ENCODE measurements at regions not wholly inside any gene's neighbourhood (a gene's known extent, or its start where the extent isn't known, plus 50 kb on each side); places are given as distances from the start of the nearest gene placed in this dataset.
A peak's percentile ranks its signal among the peaks of the same experiment; 100 is the strongest.

DNA sequence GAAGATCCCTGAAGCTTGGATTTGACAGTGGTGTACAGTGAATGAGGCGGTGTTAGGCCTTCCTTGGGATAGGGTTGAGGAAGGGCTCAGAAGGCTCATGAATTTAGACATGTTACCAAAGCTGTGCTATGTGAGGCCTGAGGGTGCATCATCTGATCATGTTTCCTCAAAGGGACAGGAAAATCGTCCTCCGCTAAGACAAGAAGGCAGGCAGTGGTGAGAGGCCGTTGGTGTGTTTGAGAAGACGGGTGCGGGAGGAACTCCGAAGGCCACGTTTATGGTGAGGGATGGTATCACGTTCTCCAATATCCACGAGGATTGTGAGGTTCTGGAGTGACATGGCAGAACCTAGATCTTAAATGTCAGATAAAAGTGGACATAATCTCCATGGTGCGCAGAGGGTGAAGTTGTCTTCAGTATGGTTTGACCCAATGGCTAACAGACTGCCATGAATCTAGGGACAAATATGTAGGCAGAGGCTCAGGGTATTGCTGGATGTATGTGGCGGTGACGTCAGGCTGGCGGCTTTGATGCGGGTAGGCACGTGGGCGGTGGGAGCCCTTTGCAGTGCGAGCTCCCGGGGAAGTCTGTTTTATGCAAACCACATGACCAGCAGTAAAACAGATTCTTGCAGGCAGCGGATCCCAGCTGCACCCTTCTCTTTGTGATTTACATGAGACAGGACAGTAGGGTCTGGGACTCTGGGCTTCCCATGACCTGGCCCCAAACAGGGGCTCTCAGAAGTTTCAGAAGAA lies 242.3 kb upstream of the B3GAT1 start:
- Histone ChIP-seq H3K9ac (ENCODE audit: insufficient read depth in 1 of 2, low read depth in 2 of 2, low read length in 2 of 2) (no peak overlapping the region), H3K9me3 (replicated peaks; ENCODE audit: control insufficient read depth, insufficient read depth, low read depth, low read length) (no peaks in the 10 kb centered on the region), H3K4me2 (ENCODE audit: insufficient read depth, low read length) (no peak overlapping the region), H3K79me2 (ENCODE audit: control insufficient read depth, insufficient read depth, low read length) (no peaks in the 10 kb centered on the region), H3K36me3 (ENCODE audit: control insufficient read depth, insufficient read depth, low read length) (no peaks in the 10 kb centered on the region), H3K9me1 (ENCODE audit: control insufficient read depth, insufficient read depth, low read length) (no peaks in the 10 kb centered on the region), H3K4me3 (no peak overlapping the region), H4K20me1 (replicated peaks; ENCODE audit: control insufficient read depth, insufficient read depth, low read length) (no peaks in the 10 kb centered on the region), H3K27ac (ENCODE audit: extremely low read depth, low read depth, low read length) (no peak overlapping the region), H2AFZ (ENCODE audit: low read depth, low read length) (no peak overlapping the region), H3K4me1 (replicated peaks in 1 of 2; ENCODE audit: control insufficient read depth in 2 of 2, insufficient read depth in 2 of 2, low read length in 2 of 2) (peaks cover 0 to 4% of the 10 kb centered on the region in 2 experiments; a peak in 2 of 5 replicates), H3K27me3 (ENCODE audit: control insufficient read depth in 2 of 2, insufficient read depth in 2 of 2, low read length in 2 of 2) (peaks cover 0 to 24% of the 10 kb centered on the region in 2 experiments; a peak in 2 of 5 replicates)
- TF ChIP-seq ZNF780A (CRISPR knock-in tag; IDR thresholded peaks at IDR 0.05), result no peak
- TF ChIP-seq HDAC2 (IDR thresholded peaks at IDR 0.05), result no peak
- no peak for TF ChIP-seq CHCHD3 (CRISPR knock-in tag; IDR thresholded peaks at IDR 0.05)
- no peak for TF ChIP-seq MEIS2 (IDR thresholded peaks at IDR 0.05; ENCODE audit: partially characterized antibody)
- TF ChIP-seq CREM (IDR thresholded peaks at IDR 0.05; ENCODE audit: low read depth), result 0 out of 2 replicates have a peak, but pooled peaks have one; percentile 26
- no peak for ATAC-seq
- under 1% methylated on average over 20 of the region's 20 CpGs for WGBS (ENCODE audit: insufficient coverage, low coverage, missing lambda C conversion rate)
- no peak for FAIRE-seq
- intact Hi-C loops (cut with micrococcal nuclease) (no loop called here), in situ Hi-C loops (cut with MboI) (no loop called here)
- ChIA-PET POLR2A (no interaction called here), CTCF (ENCODE audit: low intra/inter-chr PET ratio) (no interaction called here)
- BruUV-seq (replicated peaks), result no TSS peak
- no peak for DNase-seq (ENCODE audit: extremely low read depth in 1 of 4, low spot score in 3 of 4)

DNA sequence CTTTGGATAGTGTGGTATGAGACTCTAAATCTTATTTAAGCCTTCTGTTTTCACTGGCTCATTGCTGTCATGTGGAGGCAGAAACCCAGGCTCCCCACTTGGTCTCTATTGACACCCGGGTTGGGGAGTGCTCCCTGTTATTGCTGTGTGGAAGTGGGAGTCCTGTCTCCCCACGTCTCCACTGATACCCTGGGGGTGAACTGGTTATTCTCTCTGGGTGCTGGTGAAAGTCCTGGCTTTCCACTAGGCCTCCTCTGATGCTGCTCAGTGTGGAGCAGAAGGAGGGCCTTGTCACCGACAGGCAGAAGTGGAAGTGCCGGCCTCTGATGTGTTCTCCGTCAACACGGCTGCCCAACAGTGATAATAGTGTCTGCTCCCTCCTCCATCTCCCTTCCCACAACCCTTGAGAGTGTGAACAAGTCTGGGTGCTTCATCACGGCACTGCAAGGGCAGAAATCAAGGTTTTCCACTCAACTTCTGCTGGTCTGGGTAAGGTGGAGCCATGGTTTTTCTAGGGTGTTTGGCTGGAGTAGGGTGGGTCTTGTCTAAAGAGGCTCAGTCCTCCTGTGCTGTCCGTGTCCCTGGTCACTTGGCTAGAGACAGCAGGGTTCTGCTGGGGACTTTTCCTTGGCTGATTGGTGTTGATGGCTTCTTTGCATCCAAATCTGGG lies 240.7 kb upstream of the B3GAT1 start:
- peaks cover 0 to 24% of the 10 kb centered on the region in 2 experiments; a peak in 2 of 5 replicates for H3K27me3 ChIP-seq (ENCODE audit: control insufficient read depth in 2 of 2, insufficient read depth in 2 of 2, low read length in 2 of 2)
- H3K9me1 ChIP-seq (ENCODE audit: control insufficient read depth, insufficient read depth, low read length), result no peaks in the 10 kb centered on the region
- H3K4me1 ChIP-seq (replicated peaks in 1 of 2; ENCODE audit: control insufficient read depth in 2 of 2, insufficient read depth in 2 of 2, low read length in 2 of 2), result peaks cover 0 to 4% of the 10 kb centered on the region in 2 experiments; a peak in 1 of 5 replicates
- H2AFZ ChIP-seq (ENCODE audit: low read depth, low read length), result no peak overlapping the region
- in situ Hi-C loops (cut with MboI), result no loop called here
- no peak for ATAC-seq
- 0% methylated on average over 8 of the region's 8 CpGs for WGBS (ENCODE audit: insufficient coverage, low coverage, missing lambda C conversion rate)
- FAIRE-seq, result no peak
- no peak overlapping the region for H3K4me2 ChIP-seq (ENCODE audit: insufficient read depth, low read length)
- no peaks in the 10 kb centered on the region for H3K9me3 ChIP-seq (replicated peaks; ENCODE audit: control insufficient read depth, insufficient read depth, low read depth, low read length)
- no peaks in the 10 kb centered on the region for H4K20me1 ChIP-seq (replicated peaks; ENCODE audit: control insufficient read depth, insufficient read depth, low read length)
- CTCF ChIA-PET (ENCODE audit: low intra/inter-chr PET ratio), result no interaction called here
- POLR2A ChIA-PET, result no interaction called here
- no peaks in the 10 kb centered on the region for H3K36me3 ChIP-seq (ENCODE audit: control insufficient read depth, insufficient read depth, low read length)
- intact Hi-C loops (cut with micrococcal nuclease), result no loop called here
- DNase-seq (ENCODE audit: extremely low read depth in 1 of 4, low spot score in 3 of 4), result no peak
- H3K4me3 ChIP-seq, result no peak overlapping the region
- no peak overlapping the region for H3K27ac ChIP-seq (ENCODE audit: extremely low read depth, low read depth, low read length)
- TF ChIP-seq GTF2E2 (tag; IDR thresholded peaks at IDR 0.05) (no peak), ELF1 (tag; IDR thresholded peaks at IDR 0.05) (no peak), POLR2B (IDR thresholded peaks at IDR 0.05; ENCODE audit: low read depth, partially characterized antibody) (no peak)
- TF ChIP-seq, protein P1, sequence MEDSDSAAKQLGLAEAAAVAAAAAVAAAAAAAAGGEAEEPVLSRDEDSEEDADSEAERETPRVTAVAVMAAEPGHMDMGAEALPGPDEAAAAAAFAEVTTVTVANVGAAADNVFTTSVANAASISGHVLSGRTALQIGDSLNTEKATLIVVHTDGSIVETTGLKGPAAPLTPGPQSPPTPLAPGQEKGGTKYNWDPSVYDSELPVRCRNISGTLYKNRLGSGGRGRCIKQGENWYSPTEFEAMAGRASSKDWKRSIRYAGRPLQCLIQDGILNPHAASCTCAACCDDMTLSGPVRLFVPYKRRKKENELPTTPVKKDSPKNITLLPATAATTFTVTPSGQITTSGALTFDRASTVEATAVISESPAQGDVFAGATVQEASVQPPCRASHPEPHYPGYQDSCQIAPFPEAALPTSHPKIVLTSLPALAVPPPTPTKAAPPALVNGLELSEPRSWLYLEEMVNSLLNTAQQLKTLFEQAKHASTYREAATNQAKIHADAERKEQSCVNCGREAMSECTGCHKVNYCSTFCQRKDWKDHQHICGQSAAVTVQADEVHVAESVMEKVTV (CRISPR knock-in tag; IDR thresholded peaks at IDR 0.05), result no peak
- H3K9ac ChIP-seq (ENCODE audit: insufficient read depth in 1 of 2, low read depth in 2 of 2, low read length in 2 of 2), result no peak overlapping the region
- BruUV-seq (replicated peaks), result no TSS peak
- no peaks in the 10 kb centered on the region for H3K79me2 ChIP-seq (ENCODE audit: control insufficient read depth, insufficient read depth, low read length)
